ENCODE measurements at regions not wholly inside any gene's neighbourhood (a gene's known extent, or its start where the extent isn't known, plus 50 kb on each side); places are given as distances from the start of the nearest gene placed in this dataset.

DNA sequence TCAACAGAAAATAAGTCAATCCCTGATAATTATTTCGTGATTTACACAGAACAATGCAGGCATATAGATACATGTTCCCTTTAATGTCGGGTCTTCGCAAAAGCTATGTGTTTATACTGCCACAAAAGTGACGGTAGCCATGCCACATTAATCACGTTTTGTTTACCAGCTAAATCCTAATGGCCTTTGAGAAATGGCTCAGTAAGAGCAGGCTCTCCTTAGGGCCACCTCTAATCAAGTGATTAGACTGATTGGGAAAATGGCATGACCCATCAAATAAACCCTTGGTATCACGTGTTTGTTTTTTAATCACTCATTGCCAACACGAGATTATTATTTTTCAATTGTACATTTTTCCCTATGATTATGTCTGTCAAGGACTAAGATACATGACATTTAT is 102.0 kb upstream of the USP25 start:
- Histone ChIP-seq H3K9me3 (ENCODE audit: control insufficient read depth, low read depth, low read length) (no peaks in the 10 kb centered on the region), H3K4me1 (ENCODE audit: insufficient read depth, low read length) (no peaks in the 10 kb centered on the region), H3T11ph (ENCODE audit: low read length) (no peak overlapping the region), H3K14ac (ENCODE audit: insufficient read depth, low read length) (no peak overlapping the region), H4K5ac (ENCODE audit: insufficient read length, low read depth, low read length) (no peak overlapping the region), H3K23ac (ENCODE audit: insufficient read length, low read depth, low read length) (no peak overlapping the region), H3K27ac (ENCODE audit: insufficient read length, low read depth, low read length) (no peak overlapping the region), H3K18ac (ENCODE audit: insufficient read length, low read depth, low read length) (no peak overlapping the region), H3K9ac (ENCODE audit: extremely low read depth, insufficient read length, low read length) (no peak overlapping the region), H2BK120ac (ENCODE audit: low read depth, low read length, poor library complexity, severe bottlenecking) (no peak overlapping the region), H4K91ac (ENCODE audit: insufficient read length, low read depth, low read length) (no peak overlapping the region), H2AK5ac (ENCODE audit: insufficient read length, low read length) (no peak overlapping the region), H3K79me2 (ENCODE audit: insufficient read depth, low read length) (no peaks in the 10 kb centered on the region), H4K8ac (replicated peaks; ENCODE audit: insufficient read length, low read depth, low read length) (no peak overlapping the region), H2BK5ac (ENCODE audit: insufficient read length, low read length) (no peak overlapping the region), H4K20me1 (ENCODE audit: control insufficient read depth, insufficient read depth, insufficient read length) (no peaks in the 10 kb centered on the region), H2AFZ (ENCODE audit: low read length) (no peak overlapping the region), H3K23me2 (ENCODE audit: insufficient read length, low read depth, low read length, poor library complexity, severe bottlenecking) (no peaks in the 10 kb centered on the region), H3K4ac (ENCODE audit: low read depth, low read length) (no peak overlapping the region), H2BK15ac (ENCODE audit: low read depth, low read length) (no peak overlapping the region), H3K56ac (ENCODE audit: insufficient read length, low read depth, low read length) (no peak overlapping the region), H2BK12ac (ENCODE audit: insufficient read length, low read depth, low read length) (no peak overlapping the region), H2BK20ac (ENCODE audit: low read depth, low read length, poor library complexity, severe bottlenecking) (no peak overlapping the region), H3K27me3 (ENCODE audit: insufficient read depth, low read length) (no peaks in the 10 kb centered on the region), H3K4me2 (ENCODE audit: insufficient read depth, insufficient read length, low read length) (no peak overlapping the region), H3K79me1 (ENCODE audit: insufficient read depth, low read depth, low read length, poor library complexity, severe bottlenecking) (no peaks in the 10 kb centered on the region)
- H3K27ac Mint-ChIP-seq, result no peak overlapping the region
- no peak for TF ChIP-seq CTCF (conservative IDR thresholded peaks at IDR 0.05)
- H3K4me3 Mint-ChIP-seq, result no peak overlapping the region
- H3K27me3 Mint-ChIP-seq (ENCODE audit: low read depth), result no peaks in the 10 kb centered on the region
- H3K4me1 Mint-ChIP-seq, result peaks cover 5 to 10% of the 10 kb centered on the region in 2 experiments
- H3K9me3 Mint-ChIP-seq, result no peaks in the 10 kb centered on the region; a peak in 1 of 5 replicates
- no CpG with 5 or more reads among the region's 7 CpGs for WGBS (ENCODE audit: extremely low coverage, insufficient read length, low lambda C conversion rate)
- DNase-seq, result no peak
- H3K36me3 Mint-ChIP-seq (ENCODE audit: insufficient read depth in 1 of 3, low read depth in 3 of 3), result no peaks in the 10 kb centered on the region
